PFSK-1 (cell line): ENCODE measurements at regions not wholly inside any gene's neighbourhood (a gene's known extent, or its start where the extent isn't known, plus 50 kb on each side); places are given as distances from the start of the nearest gene placed in this dataset.

Source experiments
- FOXP2 ChIP-seq: optimal IDR thresholded peaks from 2 replicates; pipeline ENCODE3; 2011; ENCODE audit warnings: borderline replicate concordance, control low read depth, inconsistent platforms; ENCODE audit not compliant: insufficient read depth; ENCODE audit errors: extremely low read length, extremely low read depth
- POLR2AphosphoS5 ChIP-seq: IDR thresholded peaks from 2 replicates; pipeline ENCODE4 v1.6.1; 2012; ENCODE audit warnings: low read depth, mild to moderate bottlenecking, control low read depth, low read length, moderate library complexity
- SIN3A ChIP-seq: IDR thresholded peaks from 2 replicates; pipeline ENCODE4 v1.6.1; 2012; ENCODE audit warnings: mild to moderate bottlenecking, low read length, moderate library complexity, borderline replicate concordance; ENCODE audit not compliant: insufficient read depth
- TAF1 ChIP-seq: IDR thresholded peaks from 2 replicates; pipeline ENCODE4 v1.6.1; 2012; ENCODE audit warnings: low read length, control low read depth, borderline replicate concordance; ENCODE audit not compliant: insufficient read depth
- TF ChIP-seq, protein P1 (sequence below), 2 experiments: IDR thresholded peaks; 2 replicates each; pipeline versions ENCODE4 v1.6.1 to v1.8.0; 2011 to 2012; ENCODE audit warnings: low read depth in 2 of 2, low read length in 2 of 2, control low read depth in 1 of 2, inconsistent platforms in 1 of 2, mild to moderate bottlenecking in 1 of 2, moderate library complexity in 1 of 2; ENCODE audit not compliant: insufficient read depth in 1 of 2

DNA sequence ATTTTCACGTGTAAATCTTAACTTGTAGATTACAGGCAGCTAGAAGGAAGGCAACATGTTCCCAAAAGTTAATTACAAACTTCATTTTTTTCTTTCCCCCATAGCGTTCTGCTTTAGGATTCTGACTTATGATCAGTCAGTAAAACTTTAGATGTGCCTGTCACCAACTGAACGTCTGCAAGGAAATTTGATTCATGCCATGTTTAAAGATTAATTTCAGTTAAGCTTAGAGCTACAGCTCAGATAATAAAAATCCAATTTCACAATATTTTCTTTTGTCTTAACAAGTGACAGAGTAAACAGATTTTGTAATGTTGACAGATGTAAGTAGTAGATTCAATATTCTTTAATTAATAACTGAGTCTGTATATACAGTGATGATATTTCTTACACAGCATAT is 253.1 kb downstream of the NFKBIZ start:
- TF ChIP-seq SIN3A (no peak), TAF1 (no peak), POLR2AphosphoS5 (no peak), FOXP2 (no peak)
- TF ChIP-seq, protein P1, sequence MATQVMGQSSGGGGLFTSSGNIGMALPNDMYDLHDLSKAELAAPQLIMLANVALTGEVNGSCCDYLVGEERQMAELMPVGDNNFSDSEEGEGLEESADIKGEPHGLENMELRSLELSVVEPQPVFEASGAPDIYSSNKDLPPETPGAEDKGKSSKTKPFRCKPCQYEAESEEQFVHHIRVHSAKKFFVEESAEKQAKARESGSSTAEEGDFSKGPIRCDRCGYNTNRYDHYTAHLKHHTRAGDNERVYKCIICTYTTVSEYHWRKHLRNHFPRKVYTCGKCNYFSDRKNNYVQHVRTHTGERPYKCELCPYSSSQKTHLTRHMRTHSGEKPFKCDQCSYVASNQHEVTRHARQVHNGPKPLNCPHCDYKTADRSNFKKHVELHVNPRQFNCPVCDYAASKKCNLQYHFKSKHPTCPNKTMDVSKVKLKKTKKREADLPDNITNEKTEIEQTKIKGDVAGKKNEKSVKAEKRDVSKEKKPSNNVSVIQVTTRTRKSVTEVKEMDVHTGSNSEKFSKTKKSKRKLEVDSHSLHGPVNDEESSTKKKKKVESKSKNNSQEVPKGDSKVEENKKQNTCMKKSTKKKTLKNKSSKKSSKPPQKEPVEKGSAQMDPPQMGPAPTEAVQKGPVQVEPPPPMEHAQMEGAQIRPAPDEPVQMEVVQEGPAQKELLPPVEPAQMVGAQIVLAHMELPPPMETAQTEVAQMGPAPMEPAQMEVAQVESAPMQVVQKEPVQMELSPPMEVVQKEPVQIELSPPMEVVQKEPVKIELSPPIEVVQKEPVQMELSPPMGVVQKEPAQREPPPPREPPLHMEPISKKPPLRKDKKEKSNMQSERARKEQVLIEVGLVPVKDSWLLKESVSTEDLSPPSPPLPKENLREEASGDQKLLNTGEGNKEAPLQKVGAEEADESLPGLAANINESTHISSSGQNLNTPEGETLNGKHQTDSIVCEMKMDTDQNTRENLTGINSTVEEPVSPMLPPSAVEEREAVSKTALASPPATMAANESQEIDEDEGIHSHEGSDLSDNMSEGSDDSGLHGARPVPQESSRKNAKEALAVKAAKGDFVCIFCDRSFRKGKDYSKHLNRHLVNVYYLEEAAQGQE (IDR thresholded peaks at IDR 0.05; ENCODE audit: insufficient read depth in 1 of 2, low read depth in 2 of 2, low read length in 2 of 2), result no peak

DNA sequence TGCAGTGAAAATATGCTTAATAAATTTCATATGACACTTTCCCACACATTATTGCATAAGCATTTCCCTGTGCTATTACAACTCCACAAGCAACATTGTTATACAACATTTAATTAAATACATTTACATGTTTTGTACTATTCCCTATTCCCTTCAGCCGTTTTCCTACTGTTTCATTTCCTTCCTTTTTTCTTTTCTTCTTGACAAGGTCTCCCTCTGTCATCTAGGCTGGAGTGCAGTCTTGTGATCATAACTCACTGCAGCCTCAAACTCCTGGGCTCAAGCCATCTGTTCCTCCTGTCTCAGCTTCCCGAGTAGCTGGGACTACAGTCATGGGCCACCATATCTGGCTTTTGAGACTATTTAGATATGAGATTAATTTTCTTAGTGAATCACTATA is 254.7 kb downstream of the NFKBIZ start:
- TF ChIP-seq TAF1 (no peak), FOXP2 (no peak), POLR2AphosphoS5 (no peak), SIN3A (no peak)
- TF ChIP-seq, protein P1 (IDR thresholded peaks at IDR 0.05; ENCODE audit: insufficient read depth in 1 of 2, low read depth in 2 of 2, low read length in 2 of 2), result no peak

DNA sequence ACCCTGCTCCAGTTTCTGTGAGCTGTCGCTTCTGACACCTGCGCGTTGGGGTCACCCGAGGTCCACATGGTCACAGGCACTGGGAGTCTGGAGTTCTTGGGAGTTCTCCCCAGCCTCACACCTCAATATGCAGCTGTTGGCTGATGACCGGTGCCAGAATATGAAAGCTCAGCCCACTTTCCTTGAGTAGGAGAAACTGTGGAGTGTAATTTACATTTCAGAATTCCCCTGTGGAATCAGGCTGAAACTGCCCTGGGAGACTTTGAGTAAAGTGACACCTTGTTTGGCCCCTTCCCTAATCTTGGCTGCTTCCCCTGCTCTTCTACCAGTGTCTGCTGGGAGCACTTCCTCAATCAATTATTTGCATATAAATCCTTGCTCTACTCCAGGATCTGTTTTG is 255.9 kb downstream of the NFKBIZ start:
- TF ChIP-seq, protein P1 (IDR thresholded peaks at IDR 0.05; ENCODE audit: insufficient read depth in 1 of 2, low read depth in 2 of 2, low read length in 2 of 2), result no peak
- TF ChIP-seq SIN3A (no peak), FOXP2 (no peak), TAF1 (no peak), POLR2AphosphoS5 (no peak)

DNA sequence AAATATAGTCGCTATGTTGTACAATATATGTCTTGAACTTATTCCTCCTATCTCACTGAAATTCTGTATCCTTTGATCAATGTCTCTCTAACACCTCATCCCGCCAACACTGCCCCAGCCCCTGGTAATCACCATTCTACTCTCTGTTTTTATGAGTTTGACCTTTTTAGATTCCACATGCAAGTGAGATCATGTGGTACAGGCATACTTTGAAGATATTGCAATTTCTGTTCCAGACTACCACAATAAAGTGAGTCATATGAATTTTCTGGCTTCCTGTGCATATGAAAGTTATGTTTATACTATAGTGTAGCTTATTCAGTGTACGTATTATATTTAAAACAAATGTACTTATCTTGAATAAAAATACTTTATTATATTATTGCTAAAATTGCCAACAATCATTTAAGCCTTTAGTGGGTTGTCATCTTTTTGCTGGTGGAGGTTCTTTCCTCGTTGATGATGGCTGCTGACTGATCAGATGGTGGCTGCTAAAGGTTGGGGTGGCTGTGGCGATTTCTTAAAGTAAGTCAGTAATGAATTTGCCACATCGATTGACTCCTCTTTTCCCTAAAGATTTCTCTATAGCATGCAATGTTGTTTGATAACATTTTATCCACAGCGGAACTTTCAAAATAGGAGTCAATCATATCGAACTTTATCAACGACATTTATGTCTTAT is 257.2 kb downstream of the NFKBIZ start:
- TF ChIP-seq SIN3A, result no peak
- TF ChIP-seq FOXP2, result no peak
- TF ChIP-seq POLR2AphosphoS5, result no peak
- TF ChIP-seq, protein P1 (IDR thresholded peaks at IDR 0.05; ENCODE audit: insufficient read depth in 1 of 2, low read depth in 2 of 2, low read length in 2 of 2), result no peak
- TF ChIP-seq TAF1, result no peak
